A172 (cell line): ENCODE measurements at regions not wholly inside any gene's neighbourhood (a gene's known extent, or its start where the extent isn't known, plus 50 kb on each side); places are given as distances from the start of the nearest gene placed in this dataset.

Experiments used
- DNase-seq: peaks from one replicate; pipeline ENCODE4 v3.0.0-alpha.2; 2015; ENCODE audit warnings: low spot score

- no peak for DNase-seq
Observed at GRCh38 chr2:102951249-102951648, 189.4 kb downstream of the TMEM182 start.

DNA sequence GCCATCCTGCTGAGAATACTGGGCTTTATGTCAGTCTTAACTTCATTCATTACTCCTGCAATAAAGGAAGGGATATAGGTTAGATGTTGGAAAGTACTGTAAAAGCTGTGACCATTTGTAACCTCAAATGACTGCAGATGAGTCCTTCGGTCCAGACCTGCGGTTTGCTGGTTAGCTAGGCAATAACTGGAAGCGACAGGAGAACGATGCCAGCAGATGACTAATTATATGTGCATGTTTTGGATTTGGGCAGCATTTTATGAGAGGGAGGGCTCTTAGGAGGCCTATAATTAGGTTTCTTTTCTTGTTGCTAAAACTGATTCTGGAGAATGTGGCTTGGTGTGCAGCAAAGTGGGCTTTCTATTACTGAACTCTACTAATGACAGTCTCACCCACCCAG, 205.6 kb downstream of the TMEM182 start:
- DNase-seq, result peak; percentile 41

- no peak for DNase-seq
Observed at GRCh38 chr2:102968375-102968774, 206.5 kb downstream of the TMEM182 start.

GRCh38 chr2:102971701-102972100, 209.9 kb downstream of the TMEM182 start:
- no peak for DNase-seq

DNA sequence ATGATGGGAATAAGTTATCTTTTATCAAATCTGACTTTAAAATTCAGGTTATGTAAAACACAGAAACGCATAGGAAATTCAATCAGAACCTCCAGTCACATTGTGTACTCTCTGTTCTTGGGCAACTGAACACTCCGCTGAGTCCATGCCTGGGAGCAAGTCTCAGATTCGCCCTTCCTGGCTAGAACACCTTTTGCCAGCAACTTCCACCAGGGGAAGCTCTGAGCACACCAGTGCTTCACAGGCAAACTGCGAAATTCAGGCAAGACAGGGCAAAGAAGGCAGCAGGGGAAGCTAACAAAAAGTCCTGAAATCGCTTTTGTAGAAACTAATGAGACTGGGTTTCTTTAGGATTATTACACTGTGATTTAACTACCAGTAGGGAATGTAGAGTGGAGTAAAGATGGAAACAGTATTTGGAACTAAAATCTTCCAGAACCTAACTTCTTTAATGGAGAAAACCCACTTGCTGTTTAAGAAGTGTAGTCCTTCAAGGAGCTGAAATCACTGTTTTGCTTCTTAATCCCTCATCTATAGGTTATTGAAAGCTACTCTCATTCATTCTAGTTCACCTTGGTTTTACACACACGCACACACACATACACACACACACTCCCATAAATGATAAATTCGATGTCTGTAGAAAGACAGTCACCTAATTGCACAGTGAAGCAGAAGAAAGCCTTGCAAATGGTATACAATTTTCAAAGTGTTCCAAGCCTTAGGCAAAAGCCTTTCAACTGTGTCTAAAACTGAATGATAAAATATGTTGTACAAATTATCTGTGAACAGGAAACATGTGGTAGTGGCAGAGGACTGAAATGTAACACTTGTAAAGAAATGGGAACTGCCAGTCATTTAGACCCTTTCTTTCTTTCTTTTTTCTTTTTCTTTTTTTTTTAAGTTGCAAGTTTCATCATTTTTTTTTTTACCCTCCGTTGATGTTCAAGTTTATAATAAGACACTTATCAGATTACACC, 214.5 kb downstream of the TMEM182 start:
- DNase-seq, result no peak

DNA sequence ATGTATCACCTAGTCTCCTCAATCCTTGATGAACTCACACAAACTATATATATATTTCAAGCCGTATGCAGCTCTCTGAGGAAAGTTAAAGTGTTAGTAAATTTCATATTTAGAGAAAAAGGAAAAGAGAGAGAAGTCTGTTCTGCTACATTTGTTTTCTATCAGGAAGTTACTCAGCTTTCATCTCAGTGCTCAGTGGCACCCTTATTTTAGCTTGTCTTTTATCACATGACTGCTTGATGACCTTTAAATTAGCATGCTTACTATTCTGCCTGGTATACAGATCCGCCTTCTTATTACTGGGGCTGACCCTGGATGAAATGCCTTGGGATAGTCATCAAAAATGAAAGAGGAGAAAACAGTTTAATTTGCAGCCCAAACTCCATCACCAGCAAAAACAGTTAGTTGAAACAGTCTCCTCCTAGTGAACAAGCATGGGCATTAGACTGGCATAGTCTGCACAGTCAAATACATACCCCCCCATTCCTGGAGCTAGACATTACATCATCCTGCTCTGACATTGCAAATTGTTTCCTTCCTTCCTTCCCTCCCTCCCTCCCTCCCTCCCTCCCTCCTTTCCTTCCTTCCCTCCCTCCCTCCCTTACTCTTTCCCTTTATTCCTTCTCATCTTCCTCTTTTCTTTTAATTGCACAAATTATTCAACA, 215.7 kb downstream of the TMEM182 start:
- no peak for DNase-seq

- DNase-seq, result no peak
Observed at GRCh38 chr2:102978091-102978490, 216.3 kb downstream of the TMEM182 start.

DNA sequence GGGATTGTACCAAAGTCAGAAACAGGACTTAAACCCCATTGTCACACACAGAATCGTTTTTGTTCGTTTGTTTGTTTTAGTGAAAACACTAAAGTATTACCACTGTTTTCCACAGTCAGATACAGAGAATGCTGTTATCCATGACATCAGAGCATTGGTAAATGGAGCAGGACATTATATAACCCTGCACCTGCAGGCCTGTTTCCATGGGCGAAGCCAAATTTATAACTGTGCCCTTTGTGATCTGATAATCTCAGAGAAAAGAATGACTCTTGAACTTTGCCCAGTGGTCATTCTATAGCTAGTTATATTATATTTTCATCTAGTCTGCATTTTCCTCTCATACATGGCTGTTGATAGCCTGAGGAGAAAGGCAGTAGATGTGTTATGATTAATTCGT, 217.6 kb downstream of the TMEM182 start:
- no peak for DNase-seq

DNA sequence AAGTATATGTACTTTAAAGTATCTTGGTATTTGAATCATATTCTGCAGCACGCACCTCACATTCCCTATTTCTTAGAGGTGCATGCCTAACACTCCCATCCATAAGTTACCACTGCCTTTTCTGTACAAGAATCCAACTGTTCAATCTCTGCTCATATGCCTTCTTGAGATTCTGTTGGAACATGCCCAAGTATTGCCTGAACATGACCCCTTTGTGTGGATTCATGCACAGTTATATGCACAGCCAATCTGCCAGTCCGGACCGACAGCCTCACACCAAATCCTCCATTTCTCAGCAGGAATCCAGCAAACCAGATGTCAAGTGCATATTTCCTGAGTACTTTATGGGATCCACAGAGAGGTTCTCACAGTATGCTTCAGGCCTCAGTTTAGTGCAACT, 222.0 kb downstream of the TMEM182 start:
- DNase-seq, result no peak

GRCh38 chr2:102986826-102987490, 225.1 kb downstream of the TMEM182 start:
- no peak for DNase-seq

- no peak for DNase-seq
Observed at GRCh38 chr2:102992607-102993006, 230.8 kb downstream of the TMEM182 start.

GRCh38 chr2:102999958-103000357, 238.1 kb downstream of the TMEM182 start:
- no peak for DNase-seq

GRCh38 chr2:103002954-103003353, 241.1 kb downstream of the TMEM182 start:
- DNase-seq, result no peak

DNA sequence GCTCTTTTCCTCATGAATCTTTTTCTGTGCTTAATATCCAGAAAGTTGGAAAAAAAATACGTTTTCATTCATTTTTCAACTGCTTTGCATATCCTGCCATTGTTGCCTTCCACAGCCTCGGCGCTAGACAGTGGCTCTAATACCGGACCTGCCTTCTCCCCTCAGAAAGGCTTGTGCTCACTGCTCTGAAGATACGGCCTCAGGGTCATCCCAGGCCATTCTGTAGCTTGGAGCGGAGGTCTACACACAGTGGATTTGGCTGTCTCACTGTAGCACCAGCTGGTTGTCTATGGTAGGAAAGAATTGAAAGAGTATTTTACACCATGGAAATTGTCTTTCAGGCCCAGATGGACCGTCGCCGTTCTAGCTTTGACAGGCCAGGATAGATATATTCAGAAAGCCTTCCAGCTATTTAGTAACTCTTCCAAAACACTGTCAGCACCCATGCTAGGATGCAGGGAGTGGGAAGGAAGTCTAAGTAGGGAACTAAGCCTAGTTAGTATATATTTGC, 242.0 kb downstream of the TMEM182 start:
- no peak for DNase-seq

DNA sequence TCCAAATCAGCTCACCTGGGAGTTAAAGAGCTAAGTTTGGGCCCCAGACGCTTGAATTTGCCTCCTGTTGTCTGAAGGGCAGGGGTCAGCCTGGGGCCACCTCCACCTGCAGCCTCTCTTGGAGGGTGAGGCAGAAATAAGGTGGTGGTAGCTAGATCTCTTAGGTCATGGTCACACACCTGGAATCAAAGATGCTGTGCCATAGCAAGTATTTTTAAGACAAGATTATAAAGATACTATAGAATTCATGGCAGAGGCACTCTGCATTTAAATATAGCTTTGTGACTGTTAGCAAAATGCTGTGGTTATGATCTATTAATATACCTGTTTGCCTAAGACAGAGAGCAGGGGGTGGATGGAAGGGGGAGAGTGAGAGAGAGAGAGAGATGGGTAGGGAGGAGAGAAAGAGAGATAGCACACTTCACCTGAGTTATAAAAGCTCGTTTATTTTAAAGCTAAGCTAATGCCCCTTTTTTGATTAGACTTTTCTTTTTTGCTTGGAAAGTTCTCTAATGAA, 242.7 kb downstream of the TMEM182 start:
- no peak for DNase-seq

- DNase-seq, result no peak
Observed at GRCh38 chr2:103005393-103005792, 243.6 kb downstream of the TMEM182 start.

DNA sequence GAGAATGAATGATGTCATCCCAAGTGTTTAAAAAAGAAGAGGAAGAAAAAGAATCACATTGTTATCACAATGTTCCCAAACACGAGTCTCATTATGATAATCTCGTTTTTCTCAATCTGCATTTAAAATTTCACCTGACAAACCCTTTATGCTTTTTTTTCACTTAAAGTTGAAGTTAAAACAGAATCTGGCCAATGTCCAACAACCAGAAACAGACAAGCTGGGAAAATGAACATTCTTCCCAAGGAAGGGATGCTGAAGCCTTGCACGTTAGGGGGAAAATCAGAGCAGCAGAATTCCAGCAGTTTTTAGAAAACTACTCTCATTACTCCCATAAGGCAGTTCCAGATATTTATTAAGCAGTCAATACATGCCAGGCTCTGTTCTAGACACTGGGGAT, 245.3 kb downstream of the TMEM182 start:
- DNase-seq, result no peak

DNA sequence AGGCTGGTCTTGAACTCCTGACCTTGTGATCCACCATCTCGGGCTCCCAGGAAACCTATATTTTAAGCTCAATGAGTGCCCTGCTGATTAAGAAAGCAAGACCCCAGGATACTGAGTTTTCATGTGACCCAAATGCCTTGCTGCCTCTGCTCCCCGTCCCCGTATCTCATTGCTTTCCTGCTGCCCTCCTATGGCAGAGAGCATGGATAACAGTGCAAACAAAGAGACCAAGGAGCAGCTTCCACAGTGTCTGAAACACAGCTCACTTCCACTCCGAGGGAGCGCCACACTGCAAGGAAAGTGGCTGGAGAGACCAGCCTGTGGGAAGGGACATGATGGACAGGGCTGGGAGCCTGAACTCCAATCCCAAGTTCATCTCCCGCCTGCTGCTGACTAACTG, 246.8 kb downstream of the TMEM182 start:
- no peak for DNase-seq

- DNase-seq, result no peak
Observed at GRCh38 chr2:103009871-103010270, 248.0 kb downstream of the TMEM182 start.

DNA sequence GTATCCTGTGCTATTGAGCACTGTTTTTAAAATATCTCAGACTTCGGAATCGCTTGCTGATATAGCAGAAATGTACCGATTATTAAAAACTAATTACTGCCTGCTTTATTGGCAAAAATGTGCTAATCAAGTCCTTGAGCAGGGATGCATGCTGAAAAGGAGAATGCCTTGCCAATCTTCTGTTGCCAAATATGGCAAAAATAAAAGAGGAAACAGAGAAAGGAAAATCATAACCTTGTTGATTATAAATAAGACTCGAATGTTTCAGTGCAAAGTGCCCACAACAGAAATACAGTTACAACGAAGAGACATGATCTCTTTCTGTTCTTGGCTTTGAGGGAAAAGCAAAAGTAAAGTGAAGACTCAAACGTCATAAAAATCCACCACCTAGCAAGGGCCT, 248.5 kb downstream of the TMEM182 start:
- no peak for DNase-seq

- no peak for DNase-seq
Observed at GRCh38 chr2:103010751-103011150, 248.9 kb downstream of the TMEM182 start.

- no peak for DNase-seq
Observed at GRCh38 chr2:103012590-103012989, 250.8 kb downstream of the TMEM182 start.
